ENCODE measurements at regions not wholly inside any gene's neighbourhood (a gene's known extent, or its start where the extent isn't known, plus 50 kb on each side); places are given as distances from the start of the nearest gene placed in this dataset.

DNA sequence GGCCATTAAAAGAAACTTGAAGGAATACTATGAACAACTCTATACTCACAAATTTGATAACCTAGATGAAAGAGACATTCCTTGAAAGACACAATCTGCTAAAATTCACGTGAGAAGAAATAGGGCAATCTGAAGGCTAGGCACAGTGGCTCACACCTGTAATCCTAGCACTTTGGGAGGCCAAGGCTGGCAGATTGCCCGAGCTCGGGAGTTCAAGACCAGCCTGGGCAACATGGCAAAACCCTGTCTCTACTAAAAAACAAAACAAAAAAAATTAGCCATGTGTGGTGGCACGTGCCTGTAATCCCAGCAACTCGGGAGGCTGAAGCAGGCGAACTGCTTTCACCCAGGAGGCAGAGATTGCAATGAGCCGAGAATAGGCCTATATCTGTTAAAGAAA, 104.8 kb downstream of the HES1 start:
- TF ChIP-seq RAD21 (conservative IDR thresholded peaks at IDR 0.05): no peak
- TF ChIP-seq, protein P1, sequence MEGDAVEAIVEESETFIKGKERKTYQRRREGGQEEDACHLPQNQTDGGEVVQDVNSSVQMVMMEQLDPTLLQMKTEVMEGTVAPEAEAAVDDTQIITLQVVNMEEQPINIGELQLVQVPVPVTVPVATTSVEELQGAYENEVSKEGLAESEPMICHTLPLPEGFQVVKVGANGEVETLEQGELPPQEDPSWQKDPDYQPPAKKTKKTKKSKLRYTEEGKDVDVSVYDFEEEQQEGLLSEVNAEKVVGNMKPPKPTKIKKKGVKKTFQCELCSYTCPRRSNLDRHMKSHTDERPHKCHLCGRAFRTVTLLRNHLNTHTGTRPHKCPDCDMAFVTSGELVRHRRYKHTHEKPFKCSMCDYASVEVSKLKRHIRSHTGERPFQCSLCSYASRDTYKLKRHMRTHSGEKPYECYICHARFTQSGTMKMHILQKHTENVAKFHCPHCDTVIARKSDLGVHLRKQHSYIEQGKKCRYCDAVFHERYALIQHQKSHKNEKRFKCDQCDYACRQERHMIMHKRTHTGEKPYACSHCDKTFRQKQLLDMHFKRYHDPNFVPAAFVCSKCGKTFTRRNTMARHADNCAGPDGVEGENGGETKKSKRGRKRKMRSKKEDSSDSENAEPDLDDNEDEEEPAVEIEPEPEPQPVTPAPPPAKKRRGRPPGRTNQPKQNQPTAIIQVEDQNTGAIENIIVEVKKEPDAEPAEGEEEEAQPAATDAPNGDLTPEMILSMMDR (IDR thresholded peaks at IDR 0.05; ENCODE audit: poor library complexity, severe bottlenecking): no peak

All from neural cell (in vitro differentiated cells).